Small intestine (tissue), 7 donors: ENCODE measurements at regions not wholly inside any gene's neighbourhood (a gene's known extent, or its start where the extent isn't known, plus 50 kb on each side); places are given as distances from the start of the nearest gene placed in this dataset.

Experiments used
- DNase-seq, 2 donors: peaks; one replicate each; pipeline versions ENCODE4 v3.0.0 to v3.0.0-alpha.2; 2013
- FAIRE-seq: peaks from 2 replicates; lab custom pipeline; 2012; peaks lifted over from hg19 to GRCh38; lab: Jason Lieb, UNC
- H3K27ac ChIP-seq, 3 donors: one replicate each; pipeline ENCODE4 v1.5.1; 2013; ENCODE audit warnings: low read length in 2 of 3, mild to moderate bottlenecking in 2 of 3, control low read depth in 1 of 3, inconsistent platforms in 1 of 3, low read depth in 1 of 3, moderate library complexity in 1 of 3
- H3K27me3 ChIP-seq, 3 donors: one replicate each; pipeline ENCODE4 v1.6.1; 2013; ENCODE audit warnings: low read length in 3 of 3, inconsistent platforms in 1 of 3; ENCODE audit not compliant: control insufficient read depth in 3 of 3, insufficient read depth in 3 of 3
- H3K36me3 ChIP-seq, 3 donors: one replicate each; pipeline ENCODE4 v1.6.1; 2013; ENCODE audit warnings: low read length in 3 of 3, inconsistent platforms in 1 of 3, low read depth in 1 of 3, mild to moderate bottlenecking in 1 of 3, moderate library complexity in 1 of 3; ENCODE audit not compliant: control insufficient read depth in 3 of 3, insufficient read depth in 2 of 3
- H3K4me1 ChIP-seq, 3 donors: one replicate each; pipeline ENCODE4 v1.6.1; 2013; ENCODE audit warnings: low read length in 2 of 3, inconsistent platforms in 1 of 3, low read depth in 1 of 3, mild to moderate bottlenecking in 1 of 3, moderate library complexity in 1 of 3; ENCODE audit not compliant: control insufficient read depth in 3 of 3, insufficient read depth in 2 of 3
- H3K4me3 ChIP-seq, 3 donors: one replicate each; pipeline ENCODE4 v1.5.1; 2013; ENCODE audit warnings: low read length in 3 of 3, control low read depth in 1 of 3, inconsistent platforms in 1 of 3, low read depth in 1 of 3, mild to moderate bottlenecking in 1 of 3, moderate library complexity in 1 of 3
- H3K9me3 ChIP-seq, 2 donors: one replicate each; pipeline ENCODE4 v1.6.1; 2013; ENCODE audit warnings: low read depth in 1 of 2, low read length in 1 of 2; ENCODE audit not compliant: control insufficient read depth in 2 of 2, insufficient read depth in 1 of 2
- WGBS, 3 donors: extraction: QIAGEN DNeasy Blood & Tissue Kit; methylation state at CpG; one replicate each; pipeline ENCODE4 v1.1.7; 2013; 5-methylcytosine and 5-hydroxymethylcytosine counted together
- donor health status: healthy with polysubstance abuse.
- donor health status: control.
- donor health status: control.
- donor health status: Bipolar disorder and iron deficiency.
- donor health status: healthy.

DNA sequence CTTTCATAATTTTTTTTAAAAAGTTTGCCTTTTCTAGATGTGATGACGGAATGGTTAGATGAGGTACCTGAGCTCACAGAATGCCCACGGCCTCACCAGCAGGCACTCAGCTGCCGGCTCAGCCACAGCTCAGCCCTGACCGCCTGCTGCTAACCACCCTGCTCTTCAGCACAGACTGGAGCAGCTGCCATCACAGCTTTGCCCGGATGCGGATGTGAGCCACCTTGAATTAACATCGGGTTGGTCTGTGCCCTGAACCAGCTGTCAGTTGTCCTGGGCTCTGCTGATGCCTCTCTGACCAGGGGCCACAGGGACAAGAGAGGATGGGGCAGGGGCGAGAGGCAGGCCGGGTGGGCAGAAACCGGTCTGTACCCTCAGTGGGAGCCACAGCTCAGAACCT, 93.3 kb downstream of the HMX1 start:
- Histone ChIP-seq H3K27me3 (no peaks in the 10 kb centered on the region), H3K4me3 (no peak overlapping the region), H3K9me3 (no peaks in the 10 kb centered on the region), H3K36me3 (no peaks in the 10 kb centered on the region), H3K4me1 (no peaks in the 10 kb centered on the region), H3K27ac (no peak overlapping the region)
- FAIRE-seq = no peak
- WGBS, 3 donors = 69 to 71% (median 69%) methylated on average over 9 to 10 of the region's 10 CpGs
- DNase-seq = no peak

DNA sequence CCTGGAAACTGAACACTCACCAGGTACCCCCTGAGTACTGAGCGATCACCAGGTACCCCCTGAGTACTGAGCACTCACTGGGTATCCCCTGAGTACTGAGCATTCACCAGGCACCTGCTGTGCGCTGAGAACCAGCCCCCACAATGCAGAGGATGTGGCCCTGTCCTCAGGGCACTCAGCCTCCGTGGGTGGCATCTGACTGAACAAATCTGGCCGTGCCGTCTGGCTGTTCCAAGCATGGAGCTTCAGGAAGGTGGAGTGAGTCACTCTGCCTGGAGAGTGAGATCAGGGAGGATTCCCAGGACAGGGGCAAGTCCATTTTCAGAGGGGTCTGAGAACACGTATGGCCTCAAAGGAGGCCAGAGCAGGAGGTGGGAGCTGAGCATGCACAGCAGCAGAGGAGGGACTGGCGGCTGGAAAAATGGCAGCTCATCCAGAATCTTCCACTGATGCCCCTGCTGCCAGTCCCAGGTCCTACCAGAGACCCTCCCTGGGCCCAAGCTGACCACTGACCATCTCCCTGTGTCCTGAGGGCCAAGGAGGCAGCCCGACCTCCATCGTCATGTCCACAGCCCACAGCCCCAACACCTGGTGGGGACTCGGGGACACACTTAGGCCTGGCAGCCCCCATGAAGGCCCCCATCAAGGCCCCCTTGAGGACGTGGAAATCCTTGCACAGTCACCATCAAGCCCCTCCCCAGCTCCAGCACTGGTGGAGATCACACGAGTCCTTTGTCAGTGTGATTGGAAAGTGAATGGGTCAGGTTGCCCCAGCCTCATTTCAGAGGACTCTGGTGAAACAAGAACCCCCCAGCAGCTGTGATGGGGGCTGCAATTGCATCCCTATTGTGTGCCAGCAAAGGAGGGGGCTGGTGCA, 94.1 kb downstream of the HMX1 start:
- Histone ChIP-seq H3K27me3 (no peaks in the 10 kb centered on the region), H3K9me3 (no peaks in the 10 kb centered on the region), H3K4me3 (no peak overlapping the region), H3K27ac (no peak overlapping the region), H3K4me1 (no peaks in the 10 kb centered on the region), H3K36me3 (no peaks in the 10 kb centered on the region)
- FAIRE-seq (no peak), DNase-seq (no peak)
- WGBS, 3 donors = 72 to 80% (median 73%) methylated on average over 12 of the region's 12 CpGs

DNA sequence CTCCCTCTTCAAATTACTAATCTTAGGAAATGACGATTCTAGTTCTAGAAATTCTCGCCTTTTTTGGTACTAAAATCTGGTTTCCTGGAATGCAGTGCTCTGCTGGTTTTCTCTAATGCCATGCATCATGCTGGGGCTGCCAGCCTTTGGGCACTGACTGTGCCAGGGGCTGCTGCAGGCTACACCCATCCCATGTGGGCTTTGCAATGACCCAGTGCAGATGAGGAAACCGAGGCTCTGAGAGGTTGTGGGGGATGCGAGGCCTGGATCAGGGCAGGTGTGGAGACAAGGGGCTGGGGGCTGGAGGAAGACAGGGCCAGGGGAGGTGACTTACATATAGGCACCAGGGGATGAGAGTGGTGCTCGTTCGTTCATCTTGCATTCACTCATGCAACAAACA, 95.3 kb downstream of the HMX1 start:
- H3K36me3 ChIP-seq = no peaks in the 10 kb centered on the region
- FAIRE-seq = no peak

DNA sequence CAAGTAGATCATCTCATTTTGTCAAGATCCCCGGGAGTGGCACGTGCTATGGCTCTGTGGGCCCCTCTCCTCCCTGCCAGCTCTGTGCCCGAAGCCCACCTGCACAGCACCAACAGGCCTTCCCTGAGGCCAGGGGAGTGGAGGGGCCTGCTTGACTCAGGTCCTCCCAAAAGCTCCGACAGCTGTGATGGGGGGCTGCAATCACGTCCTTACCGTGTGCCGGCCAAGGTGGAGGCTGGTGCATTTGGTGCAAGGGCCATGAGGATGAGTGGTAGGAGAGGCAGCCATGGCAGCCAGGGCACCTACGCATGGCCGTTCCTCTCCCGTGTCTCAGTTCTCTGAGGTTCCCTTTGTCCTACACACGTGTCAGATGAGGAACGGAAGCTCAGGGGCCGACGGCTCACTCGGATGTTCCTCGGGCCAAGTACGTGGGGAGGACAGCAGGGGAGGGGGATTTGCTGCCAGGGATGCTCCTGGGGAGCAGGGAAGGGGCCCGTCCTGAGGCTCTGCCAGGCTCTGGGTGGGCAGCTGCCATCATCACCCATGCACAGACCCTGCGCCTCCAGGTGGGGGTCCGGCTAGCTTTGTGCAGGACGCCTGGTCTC, 95.8 kb downstream of the HMX1 start:
- H3K27me3 ChIP-seq = no peaks in the 10 kb centered on the region
- no peaks in the 10 kb centered on the region for H3K4me1 ChIP-seq
- no peak overlapping the region for H3K4me3 ChIP-seq
- no peak overlapping the region for H3K27ac ChIP-seq
- H3K36me3 ChIP-seq = no peaks in the 10 kb centered on the region
- 86 to 88% (median 87%) methylated on average over 20 to 21 of the region's 21 CpGs for WGBS, 3 donors
- no peaks in the 10 kb centered on the region for H3K9me3 ChIP-seq
- DNase-seq = no peak
- no peak for FAIRE-seq

More for the DNA sequence above, 95.3 kb downstream of the HMX1 start:
- Histone ChIP-seq H3K4me1 (no peaks in the 10 kb centered on the region), H3K4me3 (no peak overlapping the region), H3K27me3 (no peaks in the 10 kb centered on the region), H3K9me3 (no peaks in the 10 kb centered on the region), H3K27ac (no peak overlapping the region)
- WGBS, 3 donors = 81 to 92% (median 85%) methylated on average over 6 of the region's 6 CpGs
- no peak for DNase-seq

DNA sequence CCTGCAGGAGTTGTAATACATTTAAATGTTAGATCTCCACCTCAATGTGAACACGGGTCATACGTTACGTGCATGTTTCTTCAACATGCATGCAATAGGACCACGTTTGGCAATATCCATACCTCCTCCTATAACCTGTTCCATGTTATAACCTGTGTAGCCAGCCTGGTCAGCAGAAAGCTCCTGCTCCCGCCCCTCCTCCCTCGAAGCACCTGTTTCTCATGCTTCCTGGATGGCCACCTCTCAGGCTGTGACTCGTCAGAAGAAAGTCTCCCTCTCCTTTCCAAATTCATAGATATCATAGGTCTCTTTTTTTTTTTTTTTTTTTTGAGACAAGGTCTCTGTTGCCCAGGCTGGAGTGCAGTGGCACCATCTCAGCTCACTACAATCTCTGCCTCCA, 96.5 kb downstream of the HMX1 start:
- WGBS, 3 donors = 63 to 77% (median 65%) methylated on average over 7 of the region's 7 CpGs

DNA sequence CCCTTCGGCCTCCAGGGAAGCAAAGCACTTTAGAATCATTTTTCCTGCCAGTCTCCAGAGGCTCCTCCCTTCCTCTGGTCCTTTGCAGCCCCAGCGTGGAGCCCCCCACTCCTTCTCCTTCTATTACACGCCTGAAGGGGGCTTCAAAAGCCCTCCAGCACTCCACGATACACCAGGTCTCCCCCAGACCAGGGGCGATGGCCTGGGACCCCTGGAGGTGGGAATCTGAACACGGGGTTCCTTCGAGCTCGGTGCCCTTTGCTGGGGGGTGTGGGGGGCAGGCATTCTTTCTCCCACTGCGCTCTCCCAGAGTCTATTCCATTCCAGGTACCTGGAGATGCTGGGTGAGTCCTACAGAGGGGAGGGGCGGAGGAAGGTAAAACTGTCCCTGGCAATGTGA, 97.6 kb downstream of the HMX1 start:
- Histone ChIP-seq H3K27ac (no peak overlapping the region), H3K4me3 (no peak overlapping the region), H3K4me1 (no peaks in the 10 kb centered on the region), H3K27me3 (no peaks in the 10 kb centered on the region), H3K36me3 (no peaks in the 10 kb centered on the region), H3K9me3 (no peaks in the 10 kb centered on the region)
- FAIRE-seq = no peak
- 71 to 81% (median 76%) methylated on average over 9 to 10 of the region's 10 CpGs for WGBS, 3 donors
- no peak for DNase-seq

More for the DNA sequence above, 96.5 kb downstream of the HMX1 start:
- H3K36me3 ChIP-seq = no peaks in the 10 kb centered on the region
- H3K9me3 ChIP-seq = no peaks in the 10 kb centered on the region
- DNase-seq (no peak), FAIRE-seq (no peak)
- H3K4me1 ChIP-seq = no peaks in the 10 kb centered on the region
- no peaks in the 10 kb centered on the region for H3K27me3 ChIP-seq
- H3K4me3 ChIP-seq = no peak overlapping the region
- H3K27ac ChIP-seq = no peak overlapping the region

DNA sequence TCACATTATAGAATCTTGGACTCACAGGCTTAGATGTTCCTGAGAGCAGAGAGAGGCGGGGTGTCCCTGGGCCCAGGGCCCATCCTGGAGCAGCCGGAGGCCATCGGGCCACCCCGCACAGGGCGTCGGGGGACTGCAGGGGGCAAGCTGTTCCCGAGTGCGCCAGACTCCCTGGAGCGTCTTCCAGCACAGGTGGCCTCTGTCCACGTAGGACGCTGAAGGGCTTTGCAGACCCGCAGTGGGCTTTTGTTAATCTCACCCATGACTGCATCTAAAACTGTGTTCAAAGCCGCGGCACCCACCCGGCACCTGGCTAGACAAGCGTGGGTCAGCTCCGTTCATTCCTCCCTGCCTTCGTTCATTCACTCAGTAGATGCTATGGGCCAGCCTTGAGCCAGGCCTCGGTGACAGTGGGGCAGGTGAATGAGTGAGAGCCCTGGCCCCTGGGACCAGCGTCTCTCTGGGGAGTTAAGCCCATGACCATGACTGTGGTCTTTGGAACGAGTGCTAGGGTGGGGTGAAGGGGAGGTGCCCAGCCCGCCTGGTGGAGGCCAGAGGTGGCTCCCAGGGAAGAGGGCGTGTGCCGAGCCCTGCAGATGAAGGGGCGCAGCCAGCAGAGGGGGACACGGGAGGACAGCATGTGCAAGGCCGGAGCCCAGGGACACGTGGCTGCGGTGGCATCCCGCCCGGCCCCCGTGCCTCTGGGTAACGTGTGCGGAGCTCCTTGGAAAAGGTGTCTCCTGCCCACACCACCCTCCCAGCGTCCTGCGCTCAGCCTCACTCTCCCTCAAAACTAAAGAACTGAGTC, 98.3 kb downstream of the HMX1 start:
- H3K9me3 ChIP-seq = no peaks in the 10 kb centered on the region
- H3K4me1 ChIP-seq = no peaks in the 10 kb centered on the region
- no peak for DNase-seq
- WGBS, 3 donors = 71 to 79% (median 77%) methylated on average over 36 of the region's 36 CpGs
- FAIRE-seq = no peak
- H3K36me3 ChIP-seq = no peaks in the 10 kb centered on the region
- H3K27me3 ChIP-seq = no peaks in the 10 kb centered on the region
- no peak overlapping the region for H3K4me3 ChIP-seq
- H3K27ac ChIP-seq = no peak overlapping the region

DNA sequence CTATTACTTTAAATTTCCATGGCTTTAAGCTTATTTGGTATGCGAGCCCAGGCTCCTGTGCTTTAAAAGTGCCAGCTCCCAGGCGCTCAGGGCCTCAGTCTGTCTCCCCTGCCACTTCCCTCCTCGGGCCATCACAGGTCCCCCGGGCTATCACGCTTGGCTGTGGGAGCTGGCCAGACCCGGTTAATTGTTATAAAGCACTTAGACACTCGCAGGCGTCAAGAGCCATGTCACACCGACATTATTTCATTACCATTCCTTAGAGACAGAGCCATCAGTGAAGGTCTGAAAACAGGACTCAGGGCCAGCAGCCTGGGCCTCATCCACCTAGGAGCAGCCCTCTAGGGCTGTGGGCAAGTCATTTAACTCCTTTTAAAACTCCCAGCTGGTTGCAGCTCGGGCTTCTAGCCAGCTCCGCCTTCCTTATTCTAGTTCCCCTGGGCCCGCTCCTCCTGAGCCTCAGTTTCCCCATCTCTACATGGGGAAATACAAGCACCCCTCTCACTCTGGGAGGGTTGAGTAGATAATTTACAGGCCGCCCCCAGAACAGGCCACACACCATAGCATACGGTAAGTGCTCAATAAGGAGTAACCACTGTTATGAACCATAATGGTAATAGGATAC, 99.0 kb downstream of the HMX1 start:
- no peak overlapping the region for H3K4me3 ChIP-seq
- no peak for DNase-seq
- H3K36me3 ChIP-seq = no peaks in the 10 kb centered on the region
- H3K4me1 ChIP-seq = no peaks in the 10 kb centered on the region
- H3K27me3 ChIP-seq = no peaks in the 10 kb centered on the region
- no peaks in the 10 kb centered on the region for H3K9me3 ChIP-seq
- no peak for FAIRE-seq
- H3K27ac ChIP-seq = no peak overlapping the region
- WGBS, 3 donors = 83 to 90% (median 85%) methylated on average over 14 of the region's 14 CpGs
